NOMO-1 treated with dmso at 0.1 percent for 144 hours (cell line): ENCODE measurements at regions not wholly inside any gene's neighbourhood (a gene's known extent, or its start where the extent isn't known, plus 50 kb on each side); places are given as distances from the start of the nearest gene placed in this dataset.

ENCODE experiments used
- DNase-seq: peaks from one replicate; lab custom pipeline; 2025; ENCODE audit not compliant: unreplicated experiment; lab: John Stamatoyannopoulos, UW

GRCh38 chr16:62568926-62569325, 532.7 kb upstream of the CDH8 start:
- no peak for DNase-seq

DNA sequence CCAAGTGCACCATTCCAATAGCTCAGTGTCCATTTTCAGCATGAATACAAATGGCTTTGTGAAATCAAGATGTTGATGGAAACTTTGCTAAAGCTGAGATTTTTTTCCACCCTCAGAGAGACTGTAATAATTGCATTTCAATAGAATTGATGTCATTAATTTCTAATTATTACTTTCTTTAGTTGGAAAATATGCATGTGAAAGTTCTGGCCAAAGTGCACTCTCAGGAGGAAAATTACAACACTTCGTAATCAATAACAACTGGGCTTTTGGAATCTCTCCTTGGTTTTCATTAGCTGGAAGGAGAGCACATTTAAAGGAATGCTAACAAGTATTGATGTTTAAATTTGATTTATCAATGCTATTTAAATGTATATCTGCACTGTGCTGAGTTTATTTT, 529.5 kb upstream of the CDH8 start:
- DNase-seq = no peak

DNA sequence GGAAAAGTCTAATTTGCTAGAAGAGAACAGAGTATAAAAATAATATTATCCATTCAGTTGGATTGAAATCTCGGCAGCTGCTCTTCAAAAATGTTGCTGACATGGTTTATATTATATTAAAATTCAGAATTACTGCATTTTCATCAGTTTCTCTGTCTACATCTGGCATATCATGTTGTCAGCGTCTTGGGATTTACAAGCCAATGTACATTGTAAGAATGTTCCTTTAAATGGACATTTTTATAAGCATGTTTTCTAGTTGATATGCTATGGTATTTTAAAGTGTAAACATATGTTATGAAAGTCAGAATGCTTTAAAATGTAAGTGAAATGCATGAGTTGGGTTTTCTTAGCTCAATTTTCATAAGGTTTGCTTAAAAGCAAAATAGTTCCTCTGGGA, 528.1 kb upstream of the CDH8 start:
- no peak for DNase-seq

GRCh38 chr16:62562121-62562520, 525.9 kb upstream of the CDH8 start:
- no peak for DNase-seq

DNA sequence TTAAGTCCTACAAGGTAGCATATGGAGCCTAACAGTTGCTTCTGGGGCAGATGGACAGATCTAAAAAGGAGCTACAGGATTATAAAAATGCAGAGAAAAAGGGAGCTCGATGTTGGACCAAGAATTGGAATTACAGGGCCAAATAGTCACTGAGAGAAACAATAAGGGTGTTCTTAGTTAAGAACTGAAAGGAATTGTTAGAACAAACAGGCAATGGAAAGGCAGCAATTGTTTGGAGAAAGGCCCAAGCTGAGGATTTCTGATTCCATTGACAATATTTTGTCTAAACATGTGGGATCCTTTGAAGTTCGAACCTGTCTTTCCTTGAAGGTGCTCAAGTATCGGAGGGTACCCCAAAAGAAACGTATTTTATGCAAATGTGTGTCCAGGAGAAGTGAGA, 513.6 kb upstream of the CDH8 start:
- no peak for DNase-seq

- no peak for DNase-seq
These were observed 511.9 kb upstream of the CDH8 start for GRCh38 chr16:62548095-62548494.

DNA sequence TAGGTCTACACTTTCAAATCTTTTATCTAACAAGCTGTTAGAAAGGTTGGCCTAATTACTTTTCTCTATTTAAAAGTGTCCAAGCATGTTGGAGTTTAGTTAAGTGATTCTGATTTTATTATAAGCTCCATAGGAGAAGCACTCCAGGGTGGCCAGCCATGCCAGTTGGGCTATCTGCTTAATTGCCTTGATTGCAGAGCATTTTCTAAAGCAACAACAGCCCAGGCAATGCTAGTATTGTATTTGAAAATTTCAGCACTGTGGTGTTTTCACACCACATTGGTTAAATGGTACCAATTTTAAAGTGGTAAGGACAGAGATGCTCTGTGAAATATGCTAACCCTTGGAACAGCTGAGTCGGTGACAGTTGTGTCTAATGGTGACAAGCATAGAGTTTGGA, 510.5 kb upstream of the CDH8 start:
- no peak for DNase-seq

DNA sequence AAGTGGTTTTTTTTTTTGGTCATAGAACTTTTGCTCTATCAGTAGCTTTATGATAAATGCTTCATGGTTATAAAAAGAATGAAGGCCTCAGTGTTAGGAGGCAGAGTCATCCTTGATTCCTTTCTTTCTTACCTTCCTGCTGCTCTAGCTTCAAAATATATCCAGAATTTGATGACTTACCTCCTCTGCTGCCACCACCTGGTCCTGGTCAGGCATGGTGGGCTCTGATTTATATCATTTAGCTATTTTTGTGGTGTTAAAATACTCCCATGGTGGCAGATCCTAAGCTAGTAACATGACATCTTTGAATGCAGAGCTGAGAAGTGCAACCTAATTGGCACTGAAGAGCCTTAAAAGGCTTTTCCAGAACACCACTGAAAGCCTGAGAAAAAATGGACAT, 508.8 kb upstream of the CDH8 start:
- DNase-seq = no peak

- no peak for DNase-seq
These were observed 507.3 kb upstream of the CDH8 start for GRCh38 chr16:62543516-62543915.

DNA sequence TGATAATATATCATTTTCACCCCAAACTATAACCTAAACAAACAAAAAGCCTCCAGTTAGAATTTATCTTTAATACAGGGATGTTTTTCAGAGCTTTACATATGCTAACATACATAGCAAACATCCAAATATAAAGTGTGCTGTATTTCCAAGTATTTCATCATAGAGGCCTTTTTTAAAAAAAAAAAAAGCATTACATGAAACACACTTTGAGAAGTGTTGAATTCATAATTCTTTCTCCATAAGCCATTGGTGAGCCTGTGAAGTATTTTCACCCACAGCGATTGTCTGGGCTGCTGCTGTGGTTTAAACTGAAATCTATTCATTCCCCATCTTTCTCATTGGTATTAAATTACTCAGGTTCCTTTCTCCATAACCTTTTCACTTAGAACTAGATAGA, 503.4 kb upstream of the CDH8 start:
- no peak for DNase-seq

DNA sequence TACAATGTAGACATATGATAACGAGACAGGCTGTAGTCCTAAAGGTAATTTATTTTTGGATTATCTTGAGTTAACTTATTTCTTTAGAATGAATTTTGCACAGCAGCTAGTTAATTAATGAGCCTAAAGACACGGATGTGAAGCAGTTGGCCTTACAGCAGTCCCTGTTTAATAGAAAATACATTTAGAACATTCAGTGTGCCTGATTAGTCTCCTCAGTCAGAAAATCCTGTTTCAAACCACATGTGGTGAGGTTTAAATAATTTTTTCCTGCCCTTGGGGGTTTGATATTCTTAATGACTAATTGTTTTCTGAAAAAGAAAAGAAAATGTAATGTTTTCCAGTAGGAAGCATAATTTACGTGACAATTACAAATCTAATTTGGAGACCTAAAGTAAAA, 494.2 kb upstream of the CDH8 start:
- no peak for DNase-seq

DNA sequence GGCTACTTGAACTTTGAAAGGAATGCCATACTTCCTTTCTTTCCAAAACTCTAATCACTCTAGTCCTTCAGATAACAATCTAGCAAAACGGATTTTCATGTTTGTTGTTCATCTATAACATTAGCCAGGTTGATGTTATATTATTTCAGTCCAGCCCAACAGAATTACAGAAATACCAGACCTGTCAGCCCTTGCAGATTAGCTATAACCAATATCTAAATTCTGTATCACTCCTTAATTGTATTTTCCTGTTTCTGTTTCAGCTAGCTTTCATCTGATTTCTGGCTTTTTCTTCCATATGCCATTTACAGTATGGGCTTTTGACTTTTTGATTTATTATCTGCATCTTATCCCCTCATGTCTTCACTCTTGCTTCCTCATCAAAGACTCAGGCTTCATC, 479.8 kb upstream of the CDH8 start:
- no peak for DNase-seq

- DNase-seq = no peak
These were observed 466.8 kb upstream of the CDH8 start for GRCh38 chr16:62503073-62503472.

- no peak for DNase-seq
These were observed 442.7 kb upstream of the CDH8 start for GRCh38 chr16:62478903-62479458.

DNA sequence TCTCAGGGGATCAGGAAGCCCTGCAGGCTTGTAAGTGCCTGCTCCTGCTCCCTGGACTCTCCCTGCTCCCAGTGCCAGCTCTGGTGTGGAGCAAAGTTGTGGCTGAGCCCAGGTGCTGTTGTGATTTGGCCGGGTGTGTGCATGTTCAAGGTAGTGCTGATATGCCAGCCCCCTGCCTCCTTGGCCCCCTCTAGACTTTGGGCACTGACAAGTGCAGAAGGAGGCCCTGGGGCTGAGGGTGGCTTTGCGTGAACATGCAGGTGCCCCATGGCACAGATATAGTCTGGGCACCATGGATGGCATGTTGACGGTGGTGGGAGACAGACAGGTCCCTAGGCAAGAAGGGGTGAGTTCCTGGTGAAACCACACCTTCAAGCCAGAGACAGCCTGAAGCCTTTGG, 441.6 kb upstream of the CDH8 start:
- no peak for DNase-seq

DNA sequence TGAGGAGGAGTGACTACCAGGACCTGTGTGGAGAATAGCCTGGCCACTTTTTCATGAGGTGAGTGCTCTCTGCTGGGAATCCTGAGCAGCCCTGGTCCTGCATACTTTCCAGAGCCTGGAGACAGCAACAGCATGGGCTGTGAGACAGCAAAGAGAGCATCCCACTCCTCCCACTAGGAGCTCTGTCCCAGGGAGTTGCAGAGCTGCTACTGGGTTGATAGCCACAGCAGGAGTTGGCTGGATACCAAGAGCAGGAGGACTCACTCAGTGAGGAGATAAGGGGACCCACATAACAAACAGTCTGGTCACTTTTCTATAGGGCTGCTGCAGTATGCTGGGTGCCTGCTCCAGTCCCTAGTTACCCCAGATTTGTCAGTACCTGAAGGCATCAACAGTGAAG, 439.3 kb upstream of the CDH8 start:
- no peak for DNase-seq

GRCh38 chr16:62462971-62463370, 426.7 kb upstream of the CDH8 start:
- DNase-seq = no peak

DNA sequence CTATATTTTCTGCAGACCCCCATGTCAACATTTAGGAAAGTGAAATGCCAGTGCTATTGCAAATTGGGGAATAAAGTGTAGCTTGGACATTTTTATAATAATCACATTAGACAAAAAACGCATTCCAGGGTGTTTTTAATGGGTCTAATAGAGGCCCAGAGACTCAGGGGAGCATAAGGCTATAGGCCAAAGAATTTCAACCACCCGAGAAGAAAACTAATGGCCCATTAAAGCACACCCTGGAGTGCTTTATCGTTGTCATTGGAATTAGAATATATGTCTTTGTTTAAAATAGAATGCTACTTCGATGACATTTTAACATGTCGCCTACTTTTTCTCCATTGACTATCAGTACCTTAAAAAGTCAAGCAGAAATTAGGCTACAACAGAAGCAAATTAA, 414.1 kb upstream of the CDH8 start:
- DNase-seq = no peak

DNA sequence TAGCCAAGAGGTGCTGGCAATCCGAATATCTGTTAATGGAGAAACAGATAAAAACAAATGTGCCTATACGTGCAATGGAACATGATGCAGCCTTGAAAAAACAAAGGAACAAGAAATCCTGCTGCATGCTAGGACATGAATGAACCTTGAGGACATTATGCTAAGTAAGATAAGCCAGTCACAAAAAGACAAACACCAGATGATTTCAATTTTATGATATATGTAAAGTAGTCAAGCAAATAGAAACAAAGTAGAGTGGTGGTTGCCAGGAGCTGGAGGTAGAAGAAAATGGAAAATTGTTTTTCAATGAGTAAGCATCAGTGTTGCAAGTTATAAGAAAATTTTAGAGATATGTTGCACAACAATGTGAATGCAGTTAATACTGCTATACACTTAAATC, 409.7 kb upstream of the CDH8 start:
- DNase-seq = no peak

DNA sequence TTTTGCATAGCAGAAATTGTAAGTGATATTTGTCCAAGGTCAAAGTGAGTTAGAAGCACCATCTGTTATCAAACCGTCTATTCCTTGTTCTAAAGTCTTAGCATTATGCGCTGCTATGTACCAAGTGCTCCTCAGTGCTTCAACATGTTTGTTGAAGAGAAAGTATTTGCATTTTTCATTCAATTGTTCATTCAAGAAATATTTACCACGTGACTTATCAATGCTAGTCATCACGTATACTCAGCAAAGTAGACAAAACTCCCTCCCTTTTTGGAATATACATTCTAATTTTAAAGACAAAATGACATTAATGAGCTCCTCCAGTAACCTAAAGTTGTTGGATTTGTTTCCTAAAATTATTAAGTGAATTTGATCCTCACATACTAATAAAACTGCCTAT, 388.0 kb upstream of the CDH8 start:
- DNase-seq = no peak

DNA sequence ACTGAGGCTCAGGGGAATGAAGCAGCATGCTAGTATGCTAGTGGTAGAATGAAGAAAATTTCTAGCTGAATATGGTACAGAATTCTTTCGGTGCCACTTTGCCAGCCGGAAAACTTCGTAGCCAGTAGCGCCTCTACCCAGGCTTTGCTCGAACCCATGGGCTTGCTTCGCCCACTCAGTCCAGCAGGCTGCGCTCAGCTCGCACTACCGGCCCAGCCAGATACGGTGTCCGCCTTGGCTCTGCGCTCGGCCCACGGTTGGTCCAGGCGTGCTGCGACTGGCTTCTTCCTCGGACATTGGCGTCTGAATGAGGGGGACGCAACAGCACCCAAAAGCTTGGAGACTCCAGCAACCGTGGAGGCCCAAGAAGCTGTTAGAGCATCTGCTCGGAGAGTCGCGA, 372.5 kb upstream of the CDH8 start:
- no peak for DNase-seq

DNA sequence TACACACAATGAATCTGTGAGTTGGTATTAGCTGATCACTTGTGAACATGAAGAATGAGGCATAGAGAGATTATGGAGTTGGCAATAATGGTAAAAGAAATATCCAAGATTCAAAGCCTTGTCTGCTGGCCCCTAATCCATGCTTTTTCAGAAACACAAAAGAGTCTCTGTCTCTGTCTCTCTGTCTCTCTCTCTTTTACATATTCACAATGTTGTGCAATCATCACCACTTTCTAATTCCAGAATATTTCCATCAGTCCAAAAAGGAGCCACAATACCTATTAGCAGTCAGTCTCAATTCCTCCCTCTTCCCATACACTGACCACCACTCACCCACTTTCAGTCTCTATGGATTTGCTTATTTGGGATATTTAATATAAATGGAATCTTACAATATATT, 370.1 kb upstream of the CDH8 start:
- no peak for DNase-seq

DNA sequence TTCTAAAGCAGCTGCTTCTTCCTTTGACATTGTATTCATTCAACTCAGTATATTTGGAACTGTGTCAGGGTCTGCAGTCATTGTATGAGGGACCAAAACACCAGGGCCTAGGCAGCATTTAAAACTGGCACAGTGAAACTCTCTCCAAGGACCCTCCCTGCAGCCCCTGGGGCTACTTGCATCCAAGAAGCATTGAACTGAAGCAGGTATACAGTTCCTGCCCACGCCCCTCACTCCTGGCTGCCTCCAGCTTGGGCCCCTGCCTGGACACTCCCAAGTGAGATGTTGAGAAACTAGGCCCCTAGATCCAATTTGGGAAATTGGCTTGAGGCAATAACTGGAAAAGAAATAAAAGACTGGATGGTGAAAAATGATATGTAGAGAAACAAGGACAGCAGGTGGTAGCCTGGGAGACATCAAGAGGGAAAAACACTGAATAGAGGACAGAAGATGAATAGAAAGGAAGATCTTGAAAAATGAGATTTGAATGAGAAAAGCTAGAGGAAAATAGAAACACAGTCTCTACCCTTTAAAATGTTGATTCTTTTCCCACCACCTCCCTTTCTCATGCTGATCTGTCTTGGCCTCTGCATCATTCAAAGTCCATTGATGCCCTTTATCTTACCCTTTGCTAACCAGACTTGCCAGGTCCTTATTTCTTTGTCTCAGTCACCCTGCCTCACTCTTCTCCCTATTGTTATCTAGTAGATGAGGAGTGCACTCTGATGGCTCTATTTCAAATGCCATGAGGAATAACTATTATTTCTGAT, 368.8 kb upstream of the CDH8 start:
- DNase-seq = no peak
